ENCODE measurements at regions not wholly inside any gene's neighbourhood (a gene's known extent, or its start where the extent isn't known, plus 50 kb on each side); places are given as distances from the start of the nearest gene placed in this dataset.
A peak's percentile ranks its signal among the peaks of the same experiment; 100 is the strongest.

DNA sequence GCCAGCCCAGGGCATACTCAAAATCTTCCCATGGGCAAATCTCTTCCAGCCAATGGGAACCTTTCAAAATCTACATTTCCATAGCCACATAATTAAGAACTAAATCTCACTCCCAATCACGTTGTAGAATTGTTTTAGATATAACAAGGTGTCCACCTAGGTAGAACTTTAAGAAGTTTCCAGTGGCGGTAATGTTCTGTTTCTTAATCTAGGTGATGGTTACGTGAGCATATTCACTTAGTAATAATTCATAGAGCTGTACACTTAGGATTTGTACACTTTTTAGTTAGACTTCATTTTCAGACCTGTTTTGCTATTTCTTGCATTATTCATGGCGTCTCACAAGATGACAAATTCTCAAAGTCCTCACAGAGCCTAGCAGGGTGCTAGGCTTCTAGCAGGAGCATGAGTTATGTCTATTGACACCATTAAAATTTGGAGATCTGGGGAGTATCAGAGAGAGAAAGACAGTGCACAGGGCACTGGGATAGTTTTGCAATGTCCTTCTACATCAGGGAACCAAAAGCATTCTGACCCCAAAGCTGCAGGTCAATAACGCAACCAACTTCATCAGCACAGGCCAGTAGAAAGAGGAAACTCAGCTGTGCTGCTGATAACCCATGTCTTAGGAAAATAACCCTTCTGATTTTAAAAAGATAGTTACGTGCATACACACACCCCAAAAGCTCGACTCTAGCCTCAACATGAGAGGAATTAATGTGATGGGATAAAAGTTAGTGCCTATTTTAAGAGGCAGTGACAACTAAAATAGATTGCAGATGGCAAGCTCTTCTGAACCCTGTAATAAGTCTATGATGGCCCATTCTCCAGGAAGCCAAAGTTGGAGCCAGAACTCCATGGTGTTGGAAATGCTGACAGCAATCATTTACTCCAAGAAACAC, 518.1 kb upstream of the JARID2 start:
- peak; percentile 35 to 62 for ATAC-seq
- intact Hi-C loops (cut with DNase I) = no loop called here
- no peak for DNase-seq

DNA sequence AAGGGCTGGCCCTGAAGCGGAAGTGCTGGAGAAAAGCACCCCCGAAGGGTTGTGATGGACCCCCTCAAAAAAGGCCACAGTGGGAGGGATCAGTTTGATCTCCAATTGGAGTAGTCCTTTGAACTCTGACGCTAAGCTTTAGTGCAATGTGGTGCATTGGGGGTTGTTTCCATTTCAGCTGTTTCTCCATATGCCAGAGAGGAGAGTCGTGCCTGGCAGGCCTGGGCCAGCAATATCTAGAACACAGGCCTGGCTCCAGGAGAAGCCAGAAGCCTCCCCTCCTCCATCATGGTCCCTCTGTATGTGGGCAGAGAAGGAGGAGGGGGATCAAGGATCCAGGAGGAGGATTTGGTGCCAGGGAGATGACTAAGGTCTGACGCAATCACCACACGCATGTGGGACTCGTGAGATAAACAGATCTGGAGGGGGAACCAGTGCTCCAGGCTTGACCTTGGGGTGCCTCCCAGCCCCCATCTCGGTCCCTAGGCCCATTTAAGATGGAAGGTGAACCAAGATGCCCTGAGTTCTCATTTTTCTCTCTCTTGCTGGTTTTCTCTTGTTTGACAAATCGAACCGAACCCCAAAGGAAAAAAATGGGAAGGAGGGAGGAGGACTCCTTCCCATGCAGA, 517.4 kb upstream of the JARID2 start:
- intact Hi-C loops (cut with DNase I) = no loop called here
- ATAC-seq = peak; percentile 42 to 68
- DNase-seq = peak; percentile 39

DNA sequence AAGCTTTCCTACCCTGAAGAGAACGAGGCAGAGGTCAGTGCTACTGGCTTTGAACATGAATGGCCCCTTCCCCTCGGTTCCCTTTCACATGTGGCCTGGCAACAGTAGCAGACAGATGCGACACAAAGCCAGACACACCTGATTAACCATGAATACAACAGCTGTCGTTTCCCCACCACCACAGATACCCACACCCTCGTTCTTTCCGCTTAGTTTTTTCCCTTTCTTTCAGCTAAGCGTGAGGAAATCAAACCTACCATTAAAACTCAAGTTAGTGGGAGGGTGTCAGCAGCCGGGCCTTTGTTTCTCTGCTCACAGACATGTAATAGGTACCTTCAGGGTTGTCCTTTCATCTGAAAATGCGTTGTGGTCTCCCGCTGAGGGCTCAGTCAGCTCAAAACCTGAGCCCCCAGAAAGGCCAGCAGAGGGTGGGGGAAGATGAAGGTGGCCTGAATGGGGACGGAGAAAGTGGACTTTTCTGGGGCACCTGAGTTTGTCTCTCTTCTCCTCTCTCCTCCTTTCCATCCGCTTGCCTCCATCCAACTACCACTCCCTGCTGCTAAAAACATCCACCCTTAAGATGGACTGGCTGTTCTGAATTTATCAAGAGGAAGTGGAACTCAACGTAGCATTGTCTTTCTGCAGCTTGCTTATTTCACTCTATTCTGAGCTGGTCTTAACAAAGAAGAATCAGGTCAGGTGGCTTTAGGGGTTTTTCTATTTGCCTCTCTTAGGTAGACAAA, 516.6 kb upstream of the JARID2 start:
- DNase-seq (no peak), ATAC-seq (no peak)
- intact Hi-C loops (cut with DNase I) = no loop called here

DNA sequence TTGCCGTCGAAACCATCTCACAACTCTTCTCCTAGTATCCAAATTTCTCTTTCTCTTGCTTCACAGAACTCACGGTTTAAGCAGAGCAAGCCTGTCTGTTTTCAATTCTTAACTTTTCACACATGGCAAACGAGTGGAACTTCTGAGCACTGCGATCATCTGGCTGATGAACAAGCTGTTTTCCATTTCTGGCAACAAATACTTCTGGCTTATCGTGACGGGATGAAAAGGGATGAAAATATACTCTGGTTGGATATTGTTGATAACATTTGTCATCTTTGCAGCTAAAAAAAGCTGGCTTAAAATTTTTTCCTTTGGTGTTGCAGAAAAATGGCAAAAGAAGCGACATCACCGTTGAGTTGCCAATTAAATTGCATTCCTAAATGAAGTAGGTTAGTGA, 515.2 kb upstream of the JARID2 start:
- intact Hi-C loops (cut with DNase I) = no loop called here
- no peak for ATAC-seq
- DNase-seq = no peak

DNA sequence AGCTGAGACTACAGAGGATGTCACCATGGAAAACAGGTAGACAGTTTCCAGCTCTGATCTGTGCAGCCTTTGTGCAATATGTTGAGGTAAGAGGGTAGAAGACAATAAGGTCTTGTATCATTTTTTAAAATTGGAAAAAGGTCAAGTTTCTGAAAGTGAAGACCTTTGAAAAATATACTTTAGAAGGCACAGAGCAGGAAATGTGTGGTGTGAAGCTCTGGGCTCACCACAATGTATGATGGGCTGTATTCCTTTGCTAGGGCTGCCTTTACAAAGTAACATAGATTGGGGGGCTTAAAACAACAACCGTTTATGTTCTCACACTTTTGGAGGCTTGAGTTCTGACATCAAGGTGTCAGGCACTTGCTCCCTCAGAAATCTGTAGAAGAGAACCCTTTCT, 514.3 kb upstream of the JARID2 start:
- ATAC-seq = no peak
- DNase-seq = no peak
- intact Hi-C loops (cut with DNase I) = no loop called here

DNA sequence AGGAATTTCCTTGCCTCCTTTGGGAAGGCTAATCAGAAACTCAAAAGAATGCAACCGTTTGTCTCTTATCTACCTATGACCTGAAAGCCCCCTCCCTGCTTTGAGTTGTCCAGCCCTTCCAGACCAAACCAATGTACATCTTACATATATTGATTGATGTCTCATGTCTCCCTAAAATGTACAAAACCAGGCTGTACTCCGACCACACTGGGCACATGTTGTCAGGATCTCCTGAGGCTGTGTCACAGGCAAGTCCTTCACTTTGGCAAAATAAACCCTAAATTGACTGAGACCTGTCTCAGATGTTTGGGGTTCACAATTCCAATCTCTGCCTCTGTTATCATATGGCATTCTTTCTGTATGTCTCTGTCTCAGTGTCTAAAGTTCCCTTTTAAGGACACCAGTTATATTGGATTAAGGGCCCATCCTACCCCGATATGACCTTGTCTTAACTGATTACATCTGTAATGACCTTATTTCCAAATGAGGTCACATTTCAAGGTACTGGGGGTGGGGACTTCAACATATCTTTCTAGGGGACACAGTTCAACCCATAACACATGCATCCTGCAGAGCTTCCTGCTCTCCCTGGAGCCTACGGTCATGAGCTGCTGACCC, 513.5 kb upstream of the JARID2 start:
- intact Hi-C loops (cut with DNase I) = no loop called here
- no peak for DNase-seq
- no peak for ATAC-seq

- intact Hi-C loops (cut with DNase I) = no loop called here
- no peak for DNase-seq
- peak in 1 of 2 donors; percentile 32 for ATAC-seq
Measured at GRCh38 chr6:14732844-14733757, 512.8 kb upstream of the JARID2 start.

DNA sequence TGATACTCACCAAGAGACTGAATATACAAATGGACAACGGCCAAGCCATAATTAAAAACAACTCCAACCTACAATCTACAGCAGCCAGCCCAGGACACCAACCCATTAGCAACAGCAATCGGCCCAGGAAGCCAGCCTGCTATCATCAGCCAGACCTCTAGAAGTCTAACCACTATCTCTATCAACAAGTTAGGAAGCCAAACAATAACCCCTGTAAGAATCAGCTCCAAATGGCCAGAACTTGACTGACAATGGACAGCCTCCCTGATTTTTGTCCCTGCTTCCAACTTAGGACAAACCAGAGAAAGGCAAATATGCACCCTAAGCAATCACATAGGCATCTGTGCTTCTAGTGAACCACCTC, 511.8 kb upstream of the JARID2 start:
- DNase-seq (no peak), ATAC-seq (no peak)
- intact Hi-C loops (cut with DNase I) = no loop called here

- intact Hi-C loops (cut with DNase I) = no loop called here
- ATAC-seq (peak; percentile 51 to 61), DNase-seq (no peak)
Measured at GRCh38 chr6:14734416-14735340, 511.2 kb upstream of the JARID2 start.

- intact Hi-C loops (cut with DNase I) = no loop called here
- no peak for DNase-seq
- no peak for ATAC-seq
Measured at GRCh38 chr6:14735956-14736486, 509.8 kb upstream of the JARID2 start.

DNA sequence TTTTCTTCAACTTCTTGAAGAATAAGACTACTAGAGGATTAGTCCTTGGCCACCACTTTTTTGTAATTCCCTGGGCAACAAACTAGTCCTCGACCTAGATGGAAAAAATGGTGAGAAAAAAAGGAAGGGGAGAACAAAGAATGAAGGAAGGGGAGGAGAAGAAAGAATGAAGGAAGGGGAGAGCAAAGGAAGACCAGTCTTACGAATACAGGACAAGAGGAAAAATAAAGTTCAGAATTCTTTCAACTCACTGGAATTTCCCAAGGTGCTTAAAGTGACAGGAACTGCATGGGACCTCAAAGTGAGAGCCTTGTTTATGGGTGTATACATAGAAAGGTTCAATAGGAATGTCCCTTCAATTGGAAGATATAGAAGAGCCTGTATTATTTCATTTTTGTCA, 509.3 kb upstream of the JARID2 start:
- ATAC-seq (no peak), DNase-seq (no peak)
- intact Hi-C loops (cut with DNase I) = no loop called here

DNA sequence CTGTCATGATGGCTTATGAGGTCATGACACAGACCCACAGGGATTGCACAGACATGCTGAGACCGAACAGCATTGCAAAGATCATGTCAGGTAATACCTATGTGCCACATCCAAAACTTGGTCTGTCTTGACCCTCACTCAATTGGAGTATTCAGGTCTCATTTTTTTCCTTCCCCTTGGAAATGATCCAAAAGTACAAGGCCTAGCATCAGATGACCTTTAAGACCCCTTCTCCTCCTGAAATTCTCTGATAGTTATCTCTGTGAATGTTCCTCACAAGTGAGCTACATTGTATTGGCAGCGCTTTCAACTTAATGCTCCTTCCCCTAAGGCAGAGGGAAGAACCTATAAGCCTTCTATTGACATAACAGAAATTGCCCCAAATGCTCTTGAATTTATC, 507.4 kb upstream of the JARID2 start:
- ATAC-seq (no peak), DNase-seq (no peak)
- intact Hi-C loops (cut with DNase I) = no loop called here

DNA sequence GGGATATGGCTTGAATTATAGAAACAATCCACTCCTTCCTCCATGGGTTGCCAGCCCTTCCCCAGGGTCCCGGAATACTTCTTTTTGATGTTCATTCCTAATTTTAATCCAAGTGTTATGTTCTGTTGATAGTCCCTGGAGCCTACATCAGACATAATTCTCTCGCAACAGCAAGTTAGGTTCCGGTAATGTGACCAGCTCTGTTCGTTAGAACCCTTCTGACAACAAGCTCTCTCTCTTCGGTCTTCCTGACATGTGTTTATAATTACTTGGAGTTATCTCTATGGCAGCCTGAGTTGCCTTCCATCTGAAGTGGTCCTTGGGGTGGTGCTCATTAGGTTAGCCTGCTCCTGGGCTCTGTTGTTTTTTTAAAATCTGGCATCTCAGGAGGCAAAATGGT, 506.9 kb upstream of the JARID2 start:
- ATAC-seq (no peak), DNase-seq (no peak)
- intact Hi-C loops (cut with DNase I) = no loop called here

DNA sequence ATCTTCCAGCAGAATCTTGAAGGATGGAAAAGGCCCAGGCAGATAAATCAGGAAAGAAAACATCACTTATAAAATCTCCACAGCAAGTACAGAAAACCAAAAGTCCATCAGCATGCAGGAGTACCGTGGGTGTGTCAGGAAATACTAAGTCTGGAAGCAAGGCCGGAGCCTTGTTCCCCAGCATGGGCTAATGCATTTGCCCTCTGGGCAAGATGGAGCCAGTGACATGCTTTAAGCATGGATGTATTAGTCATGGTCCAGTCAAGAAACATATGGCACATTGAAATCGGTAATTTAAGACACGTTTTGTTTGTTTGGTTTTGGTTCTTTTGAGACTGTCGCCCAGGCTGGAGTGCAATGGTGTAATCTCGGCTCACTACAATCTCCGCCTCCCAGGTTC, 506.0 kb upstream of the JARID2 start:
- ATAC-seq = no peak
- DNase-seq = no peak
- intact Hi-C loops (cut with DNase I) = no loop called here

DNA sequence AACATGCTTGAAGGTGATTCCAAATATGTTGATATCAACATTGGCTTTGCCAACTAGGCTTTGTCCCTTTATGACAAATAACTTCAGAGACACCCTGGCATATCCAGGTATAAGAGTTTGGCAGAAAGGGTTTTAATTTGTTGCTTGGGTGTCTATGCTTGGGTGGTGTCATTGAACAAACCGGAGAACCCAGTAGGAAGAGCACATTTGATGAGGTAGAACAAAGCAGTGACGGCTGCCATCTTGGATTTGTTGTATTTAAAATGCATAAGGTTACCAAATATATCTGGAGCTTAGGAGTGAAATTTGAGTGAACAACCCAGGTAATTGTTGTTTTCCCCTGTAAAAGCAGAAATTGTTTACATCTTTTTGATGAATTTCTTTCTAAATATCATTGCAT, 503.7 kb upstream of the JARID2 start:
- no peak for ATAC-seq
- DNase-seq = no peak
- intact Hi-C loops (cut with DNase I) = no loop called here

DNA sequence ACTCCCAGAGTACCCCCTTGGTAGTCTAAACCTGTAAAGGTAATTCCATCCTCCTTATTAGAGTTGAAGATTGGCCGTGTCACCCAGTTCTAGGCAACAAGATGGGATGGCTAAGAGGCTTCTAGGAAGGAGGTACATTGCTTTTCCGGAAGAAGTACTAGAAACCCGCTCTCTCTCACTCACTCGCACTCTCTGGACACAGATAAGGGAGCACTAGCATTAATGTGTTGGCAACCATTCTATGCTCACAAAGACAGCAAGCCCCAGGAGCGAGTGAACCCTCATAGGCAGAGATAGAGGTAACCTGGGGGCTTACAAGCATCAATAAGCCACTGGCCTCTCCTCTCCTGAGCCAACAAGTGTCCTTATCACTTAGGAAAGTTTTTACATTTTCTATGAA, 503.2 kb upstream of the JARID2 start:
- intact Hi-C loops (cut with DNase I) = no loop called here
- DNase-seq (no peak), ATAC-seq (no peak)

DNA sequence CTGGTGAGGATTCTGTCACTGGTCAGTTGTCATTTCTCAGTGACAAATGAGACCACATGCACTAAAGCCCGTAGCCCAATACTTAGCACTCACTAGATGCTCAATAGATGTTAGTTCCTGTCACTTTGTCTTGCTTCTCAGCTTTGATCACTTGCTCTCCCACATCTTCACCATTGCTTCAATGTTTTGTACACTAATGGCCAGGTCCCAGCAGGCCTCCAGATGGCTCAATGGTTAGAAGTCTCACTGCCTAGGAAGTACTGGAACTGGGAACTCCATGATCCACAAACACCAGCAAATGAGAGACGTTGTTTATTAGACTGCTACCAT, 502.8 kb upstream of the JARID2 start:
- no peak for ATAC-seq
- no peak for DNase-seq
- intact Hi-C loops (cut with DNase I) = no loop called here
